Colon (tissue), 2 donors: ENCODE measurements at regions not wholly inside any gene's neighbourhood (a gene's known extent, or its start where the extent isn't known, plus 50 kb on each side); places are given as distances from the start of the nearest gene placed in this dataset.

Experiments
- FAIRE-seq: peaks from 2 replicates; lab custom pipeline; 2012; peaks lifted over from hg19 to GRCh38; lab: Jason Lieb, UNC
- donor health status: control.
- donor health status: control.

GRCh38 chr2:16882706-16883105, 217.1 kb upstream of the CYRIA start:
- no peak for FAIRE-seq

GRCh38 chr2:16881122-16881521, 215.5 kb upstream of the CYRIA start:
- FAIRE-seq = no peak

GRCh38 chr2:16871411-16871810, 205.8 kb upstream of the CYRIA start:
- FAIRE-seq = no peak

GRCh38 chr2:16870491-16871076, 204.9 kb upstream of the CYRIA start:
- FAIRE-seq = no peak

- FAIRE-seq = no peak
These were observed 204.1 kb upstream of the CYRIA start for GRCh38 chr2:16869711-16870110.

- no peak for FAIRE-seq
These were observed 196.8 kb upstream of the CYRIA start for GRCh38 chr2:16862471-16862870.

GRCh38 chr2:16861530-16861929, 195.9 kb upstream of the CYRIA start:
- FAIRE-seq = no peak

GRCh38 chr2:16861111-16861510, 195.5 kb upstream of the CYRIA start:
- FAIRE-seq = no peak

- no peak for FAIRE-seq
These were observed 195.0 kb upstream of the CYRIA start for GRCh38 chr2:16860627-16861026.

GRCh38 chr2:16855183-16855582, 189.5 kb upstream of the CYRIA start:
- FAIRE-seq = no peak

- no peak for FAIRE-seq
These were observed 187.5 kb upstream of the CYRIA start for GRCh38 chr2:16853088-16853487.

GRCh38 chr2:16852651-16853050, 187.0 kb upstream of the CYRIA start:
- no peak for FAIRE-seq

GRCh38 chr2:16851126-16851525, 185.5 kb upstream of the CYRIA start:
- no peak for FAIRE-seq

GRCh38 chr2:16840496-16841172, 175.0 kb upstream of the CYRIA start:
- FAIRE-seq = no peak

GRCh38 chr2:16832910-16833309, 167.3 kb upstream of the CYRIA start:
- no peak for FAIRE-seq

GRCh38 chr2:16828828-16829160, 163.2 kb upstream of the CYRIA start:
- no peak for FAIRE-seq

GRCh38 chr2:16828044-16828827, 162.6 kb upstream of the CYRIA start:
- FAIRE-seq = no peak

GRCh38 chr2:16824472-16824871, 158.8 kb upstream of the CYRIA start:
- FAIRE-seq = no peak

- no peak for FAIRE-seq
These were observed 156.1 kb upstream of the CYRIA start for GRCh38 chr2:16821692-16822091.

- no peak for FAIRE-seq
These were observed 152.5 kb upstream of the CYRIA start for GRCh38 chr2:16818203-16818556.

GRCh38 chr2:16817305-16818202, 151.9 kb upstream of the CYRIA start:
- no peak for FAIRE-seq

- FAIRE-seq = no peak
These were observed 150.9 kb upstream of the CYRIA start for GRCh38 chr2:16816522-16816921.

GRCh38 chr2:16816016-16816415, 150.4 kb upstream of the CYRIA start:
- no peak for FAIRE-seq
